OCI-LY3 (cell line): ENCODE measurements at regions not wholly inside any gene's neighbourhood (a gene's known extent, or its start where the extent isn't known, plus 50 kb on each side); places are given as distances from the start of the nearest gene placed in this dataset.

Source experiments
- H2AFZ ChIP-seq: fragments of 200-600, 300-600 bp; shearing (Covaris generic); 2 replicates; pipeline ENCODE4 v1.6.0; 2014; ENCODE audit warnings: antibody characterized with exemption, low read depth, low read length
- H3K27ac ChIP-seq: fragments of 200-600, 300-600 bp; sonication (generic); 2 replicates; pipeline ENCODE4 v1.5.1; 2014; ENCODE audit warnings: mild to moderate bottlenecking, low read length, moderate library complexity, mixed read lengths
- H3K27me3 ChIP-seq: fragments of 200-600, 300-600 bp; sonication (generic); 2 replicates; pipeline ENCODE4 v1.6.1; 2014; ENCODE audit warnings: low read depth, low read length, mixed read lengths
- H3K36me3 ChIP-seq: fragments of 200-600, 300-600 bp; sonication (generic); replicated peaks from 2 replicates; pipeline ENCODE3; 2014; ENCODE audit warnings: low read depth, low read length, mixed read lengths
- H3K4me1 ChIP-seq: fragments of 300-600, 200-600 bp; sonication (generic); 2 replicates; pipeline ENCODE4 v1.6.1; 2014; ENCODE audit warnings: low read length, mixed read lengths
- H3K4me2 ChIP-seq: fragments of 200-600, 300-600 bp; sonication (generic); 2 replicates; pipeline ENCODE4 v1.6.1; 2014; ENCODE audit warnings: low read length, mixed read lengths
- H3K4me3 ChIP-seq: fragments of 300-600, 200-600 bp; sonication (generic); 2 replicates; pipeline ENCODE4 v1.5.1; 2014; ENCODE audit warnings: antibody characterized with exemption, mild to moderate bottlenecking, low read length, moderate library complexity
- H3K79me2 ChIP-seq: fragments of 300-600, 200-600 bp; shearing (Covaris generic); 2 replicates; pipeline ENCODE4 v1.6.1; 2014; ENCODE audit warnings: mild to moderate bottlenecking, low read length, mixed read lengths
- H3K9ac ChIP-seq: fragments of 300-600, 200-600 bp; shearing (Covaris generic); 2 replicates; pipeline ENCODE4 v1.6.0; 2014; ENCODE audit warnings: mild to moderate bottlenecking, low read length, moderate library complexity
- H3K9me3 ChIP-seq: fragments of 200-600, 300-600 bp; shearing (Covaris generic); 2 replicates; pipeline ENCODE4 v1.6.1; 2014; ENCODE audit warnings: low read length, mixed read lengths; ENCODE audit not compliant: insufficient read depth
- H4K20me1 ChIP-seq: fragments of 200-600, 300-600 bp; sonication (generic); 2 replicates; pipeline ENCODE4 v1.6.1; 2016; ENCODE audit warnings: low read length, mixed read lengths; ENCODE audit not compliant: insufficient read depth
- CTCF ChIP-seq: fragments of 200-600, 300-600 bp; sonication (generic); IDR thresholded peaks from 2 replicates; pipeline ENCODE4 v1.5.1; 2014; ENCODE audit warnings: antibody characterized with exemption, low read length, low read depth
- EZH2phosphoT487 ChIP-seq: fragments of 200-600 bp; shearing (Covaris generic); IDR thresholded peaks from 2 replicates; pipeline ENCODE4 v1.6.1; 2018; ENCODE audit warnings: antibody characterized with exemption, mixed run types, low read depth

GRCh38 chr7:46902463-46902862, 679.4 kb downstream of the TNS3 start:
- Histone ChIP-seq H3K4me1 (no peaks in the 10 kb centered on the region), H3K27me3 (no peaks in the 10 kb centered on the region), H3K4me3 (no peak overlapping the region), H3K9ac (no peak overlapping the region), H3K4me2 (no peak overlapping the region), H4K20me1 (no peaks in the 10 kb centered on the region), H3K79me2 (no peaks in the 10 kb centered on the region), H3K36me3 (no peaks in the 10 kb centered on the region), H3K9me3 (no peaks in the 10 kb centered on the region), H3K27ac (no peak overlapping the region), H2AFZ (no peak overlapping the region)
- no peak for TF ChIP-seq EZH2phosphoT487
- no peak for TF ChIP-seq CTCF

GRCh38 chr7:46900312-46901263, 681.3 kb downstream of the TNS3 start:
- no peak overlapping the region for H3K27ac ChIP-seq
- H3K4me1 ChIP-seq, result no peaks in the 10 kb centered on the region
- H3K9me3 ChIP-seq, result no peaks in the 10 kb centered on the region
- H4K20me1 ChIP-seq, result no peaks in the 10 kb centered on the region
- H2AFZ ChIP-seq, result no peak overlapping the region
- no peaks in the 10 kb centered on the region for H3K36me3 ChIP-seq
- no peak for TF ChIP-seq CTCF
- no peak for TF ChIP-seq EZH2phosphoT487
- no peaks in the 10 kb centered on the region for H3K79me2 ChIP-seq
- no peak overlapping the region for H3K4me2 ChIP-seq
- no peaks in the 10 kb centered on the region for H3K27me3 ChIP-seq
- no peak overlapping the region for H3K9ac ChIP-seq
- H3K4me3 ChIP-seq, result no peak overlapping the region

GRCh38 chr7:46897381-46897780, 684.5 kb downstream of the TNS3 start:
- Histone ChIP-seq H3K79me2 (no peaks in the 10 kb centered on the region), H3K9ac (no peak overlapping the region), H3K4me1 (no peaks in the 10 kb centered on the region), H3K4me2 (no peak overlapping the region), H3K27me3 (no peaks in the 10 kb centered on the region), H3K9me3 (no peaks in the 10 kb centered on the region), H3K27ac (no peak overlapping the region), H3K36me3 (no peaks in the 10 kb centered on the region), H3K4me3 (no peak overlapping the region), H4K20me1 (no peaks in the 10 kb centered on the region), H2AFZ (no peak overlapping the region)
- TF ChIP-seq EZH2phosphoT487, result no peak
- TF ChIP-seq CTCF, result no peak

- Histone ChIP-seq H3K4me1 (no peaks in the 10 kb centered on the region), H3K4me2 (no peak overlapping the region), H3K27ac (no peak overlapping the region), H3K27me3 (no peaks in the 10 kb centered on the region), H4K20me1 (no peaks in the 10 kb centered on the region), H3K9ac (no peak overlapping the region), H3K36me3 (no peaks in the 10 kb centered on the region), H2AFZ (no peak overlapping the region), H3K9me3 (peaks cover 5% of the 10 kb centered on the region; the same call in 1 of the 2 replicates), H3K79me2 (no peaks in the 10 kb centered on the region), H3K4me3 (no peak overlapping the region)
- TF ChIP-seq EZH2phosphoT487 (no peak), CTCF (no peak)
Measured at GRCh38 chr7:46886669-46887374, 695.1 kb downstream of the TNS3 start.
